ENCODE measurements at regions not wholly inside any gene's neighbourhood (a gene's known extent, or its start where the extent isn't known, plus 50 kb on each side); places are given as distances from the start of the nearest gene placed in this dataset.

- TF ChIP-seq, protein P1, sequence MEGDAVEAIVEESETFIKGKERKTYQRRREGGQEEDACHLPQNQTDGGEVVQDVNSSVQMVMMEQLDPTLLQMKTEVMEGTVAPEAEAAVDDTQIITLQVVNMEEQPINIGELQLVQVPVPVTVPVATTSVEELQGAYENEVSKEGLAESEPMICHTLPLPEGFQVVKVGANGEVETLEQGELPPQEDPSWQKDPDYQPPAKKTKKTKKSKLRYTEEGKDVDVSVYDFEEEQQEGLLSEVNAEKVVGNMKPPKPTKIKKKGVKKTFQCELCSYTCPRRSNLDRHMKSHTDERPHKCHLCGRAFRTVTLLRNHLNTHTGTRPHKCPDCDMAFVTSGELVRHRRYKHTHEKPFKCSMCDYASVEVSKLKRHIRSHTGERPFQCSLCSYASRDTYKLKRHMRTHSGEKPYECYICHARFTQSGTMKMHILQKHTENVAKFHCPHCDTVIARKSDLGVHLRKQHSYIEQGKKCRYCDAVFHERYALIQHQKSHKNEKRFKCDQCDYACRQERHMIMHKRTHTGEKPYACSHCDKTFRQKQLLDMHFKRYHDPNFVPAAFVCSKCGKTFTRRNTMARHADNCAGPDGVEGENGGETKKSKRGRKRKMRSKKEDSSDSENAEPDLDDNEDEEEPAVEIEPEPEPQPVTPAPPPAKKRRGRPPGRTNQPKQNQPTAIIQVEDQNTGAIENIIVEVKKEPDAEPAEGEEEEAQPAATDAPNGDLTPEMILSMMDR (IDR thresholded peaks at IDR 0.05; ENCODE audit: low read depth, low read length), result no peak
- Histone ChIP-seq H3K4me3 (ENCODE audit: low read depth, low read length) (peak overlapping the region; percentile 15; the same call in 1 of the 2 replicates), H3K9me3 (no peaks in the 10 kb centered on the region), H3K36me3 (no peaks in the 10 kb centered on the region), H3K4me1 (peaks cover 24% of the 10 kb centered on the region), H3K27me3 (no peaks in the 10 kb centered on the region)
- DNase-seq, result no peak
Observed at GRCh38 chr3:69452295-69452694, 66.4 kb upstream of the FRMD4B start.

DNA sequence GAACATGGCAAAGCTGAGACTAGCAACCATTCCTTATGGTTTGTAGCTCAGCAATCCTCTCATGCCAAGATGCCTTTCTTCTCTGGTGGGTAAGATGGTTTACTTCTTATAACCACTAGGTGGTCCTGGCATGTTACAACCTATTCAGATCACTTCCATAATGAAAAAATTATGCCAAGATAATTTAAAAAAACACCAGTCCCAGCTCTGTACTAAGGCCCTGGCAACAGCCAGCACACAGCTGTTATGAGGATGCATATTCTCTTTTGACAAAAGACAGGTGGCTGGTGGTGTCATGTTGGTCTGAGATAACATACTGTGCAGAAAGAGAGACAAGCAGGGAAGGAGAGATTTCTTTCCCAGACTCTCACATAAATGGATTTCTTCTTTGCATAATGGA lies 65.7 kb upstream of the FRMD4B start:
- H3K27me3 ChIP-seq, result no peaks in the 10 kb centered on the region
- peak; percentile 74 for DNase-seq
- no peaks in the 10 kb centered on the region for H3K9me3 ChIP-seq
- H3K4me1 ChIP-seq, result peaks cover 24% of the 10 kb centered on the region
- H3K4me3 ChIP-seq (ENCODE audit: low read depth, low read length), result no peak overlapping the region
- TF ChIP-seq, protein P1 (IDR thresholded peaks at IDR 0.05; ENCODE audit: low read depth, low read length), result peak; percentile 64
- H3K36me3 ChIP-seq, result no peaks in the 10 kb centered on the region

- Histone ChIP-seq H3K36me3 (no peaks in the 10 kb centered on the region), H3K4me1 (peaks cover 24% of the 10 kb centered on the region), H3K27me3 (no peaks in the 10 kb centered on the region), H3K4me3 (ENCODE audit: low read depth, low read length) (no peak overlapping the region), H3K9me3 (no peaks in the 10 kb centered on the region)
- TF ChIP-seq, protein P1 (IDR thresholded peaks at IDR 0.05; ENCODE audit: low read depth, low read length), result no peak
- DNase-seq, result no peak
Observed at GRCh38 chr3:69448877-69449276, 63.0 kb upstream of the FRMD4B start.

DNA sequence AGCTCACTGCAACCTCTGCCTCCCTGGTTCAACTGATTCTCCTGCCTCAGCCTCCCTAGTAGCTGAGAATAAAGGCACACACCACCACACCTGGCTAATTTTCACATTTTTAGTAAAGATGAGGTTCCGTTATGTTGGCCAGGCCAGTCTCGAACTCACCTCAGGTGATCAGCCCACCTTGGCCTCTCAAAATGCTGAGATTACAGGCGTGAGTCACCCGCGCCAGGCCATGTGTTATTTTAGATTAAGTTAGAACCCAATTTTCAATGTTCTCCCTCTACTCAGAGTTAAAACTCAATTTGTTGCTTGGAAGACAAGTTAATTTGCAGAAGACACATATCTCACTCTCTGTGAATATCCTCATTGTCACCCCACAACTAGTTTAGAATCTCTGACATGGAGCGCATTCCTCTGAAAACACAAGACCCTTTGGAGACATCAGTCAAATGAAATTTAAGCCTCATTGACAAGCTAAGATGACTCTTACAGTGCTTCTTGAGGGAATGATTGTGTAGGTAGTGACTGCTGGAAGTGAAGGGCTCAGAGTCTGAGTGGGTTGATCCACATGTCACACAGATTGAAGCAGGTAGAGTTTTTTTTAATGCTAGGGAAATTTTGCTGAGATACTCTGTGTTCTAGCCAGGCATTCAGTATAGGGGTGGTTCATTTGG lies 60.6 kb upstream of the FRMD4B start:
- Histone ChIP-seq H3K4me3 (ENCODE audit: low read depth, low read length) (no peak overlapping the region), H3K36me3 (no peaks in the 10 kb centered on the region)
- no peak for DNase-seq

DNA sequence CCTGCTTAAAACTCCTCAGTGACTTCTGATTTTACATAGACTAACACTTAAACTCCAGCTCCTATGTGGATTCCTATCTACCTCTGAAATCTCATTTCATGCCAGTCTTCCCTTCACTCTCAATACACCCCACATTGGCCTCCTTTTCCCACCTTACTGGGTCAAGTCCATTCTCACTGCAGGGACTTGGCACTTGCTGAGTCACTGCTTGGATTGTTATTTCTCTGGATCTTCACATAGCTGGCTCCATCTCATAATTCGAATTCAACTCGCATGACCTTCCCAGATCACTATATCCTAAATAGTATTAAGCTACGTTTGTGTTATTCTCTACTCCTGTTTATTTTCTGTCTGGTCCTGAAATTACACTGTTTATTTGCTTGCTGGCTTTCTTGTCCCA lies 59.6 kb upstream of the FRMD4B start:
- DNase-seq, result no peak
- no peak overlapping the region for H3K4me3 ChIP-seq (ENCODE audit: low read depth, low read length)
- no peaks in the 10 kb centered on the region for H3K36me3 ChIP-seq
- H3K9me3 ChIP-seq, result no peaks in the 10 kb centered on the region
- TF ChIP-seq, protein P1 (IDR thresholded peaks at IDR 0.05; ENCODE audit: low read depth, low read length), result no peak
- no peaks in the 10 kb centered on the region for H3K27me3 ChIP-seq
- peaks cover 5% of the 10 kb centered on the region for H3K4me1 ChIP-seq

More for the DNA sequence above, 60.6 kb upstream of the FRMD4B start:
- Histone ChIP-seq H3K4me1 (peaks cover 8% of the 10 kb centered on the region), H3K9me3 (no peaks in the 10 kb centered on the region), H3K27me3 (no peaks in the 10 kb centered on the region)
- TF ChIP-seq, protein P1 (IDR thresholded peaks at IDR 0.05; ENCODE audit: low read depth, low read length), result no peak

DNA sequence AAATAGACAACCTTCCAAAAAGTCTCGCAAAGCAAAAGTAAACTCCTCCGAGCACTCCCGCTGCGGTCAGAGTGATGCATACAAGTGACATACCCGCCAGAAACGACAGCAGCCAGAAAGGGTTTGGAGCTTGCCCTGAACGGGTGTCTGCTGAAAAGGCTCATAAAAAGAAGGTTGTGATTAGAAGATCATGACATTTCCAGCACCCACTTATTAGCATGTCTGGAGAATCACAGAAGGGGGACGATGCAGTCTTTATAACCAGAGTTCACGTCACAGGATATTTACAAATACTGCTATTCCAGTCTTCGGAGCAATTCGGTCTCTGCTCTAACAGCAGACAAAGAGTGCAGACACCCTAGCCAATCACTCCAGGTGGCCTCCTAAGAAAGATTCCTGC lies 59.1 kb upstream of the FRMD4B start:
- H3K36me3 ChIP-seq, result no peaks in the 10 kb centered on the region
- H3K4me3 ChIP-seq (ENCODE audit: low read depth, low read length), result no peak overlapping the region
- H3K27me3 ChIP-seq, result no peaks in the 10 kb centered on the region
- TF ChIP-seq, protein P1 (IDR thresholded peaks at IDR 0.05; ENCODE audit: low read depth, low read length), result no peak
- no peak for DNase-seq
- H3K4me1 ChIP-seq, result peaks cover 5% of the 10 kb centered on the region
- H3K9me3 ChIP-seq, result no peaks in the 10 kb centered on the region

All from BE2C (cell line).